ENCODE measurements at regions not wholly inside any gene's neighbourhood (a gene's known extent, or its start where the extent isn't known, plus 50 kb on each side); places are given as distances from the start of the nearest gene placed in this dataset.

DNA sequence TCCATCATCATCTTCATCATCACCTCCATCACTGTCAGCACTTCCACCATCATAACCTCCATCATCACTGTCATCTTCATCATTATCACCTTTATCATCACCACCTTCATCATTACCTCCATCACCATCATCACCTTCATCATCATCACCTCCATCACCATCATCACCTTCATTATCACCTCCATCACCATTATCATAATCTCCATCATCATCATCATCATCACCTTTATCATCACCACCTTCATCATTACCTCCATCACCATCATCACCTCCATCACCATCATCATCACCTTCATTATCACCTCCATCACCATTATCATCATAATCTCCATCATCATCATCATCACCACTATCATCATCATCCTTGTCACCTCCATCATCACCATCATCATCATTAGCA, 309.7 kb downstream of the HAPSTR1 start:
- ChIA-PET POLR2A (no interaction called here), CTCF (no interaction called here)
- H3K4me3 ChIP-seq (ENCODE audit: low read depth, low read length) = no peak overlapping the region
- TF ChIP-seq, protein P1, sequence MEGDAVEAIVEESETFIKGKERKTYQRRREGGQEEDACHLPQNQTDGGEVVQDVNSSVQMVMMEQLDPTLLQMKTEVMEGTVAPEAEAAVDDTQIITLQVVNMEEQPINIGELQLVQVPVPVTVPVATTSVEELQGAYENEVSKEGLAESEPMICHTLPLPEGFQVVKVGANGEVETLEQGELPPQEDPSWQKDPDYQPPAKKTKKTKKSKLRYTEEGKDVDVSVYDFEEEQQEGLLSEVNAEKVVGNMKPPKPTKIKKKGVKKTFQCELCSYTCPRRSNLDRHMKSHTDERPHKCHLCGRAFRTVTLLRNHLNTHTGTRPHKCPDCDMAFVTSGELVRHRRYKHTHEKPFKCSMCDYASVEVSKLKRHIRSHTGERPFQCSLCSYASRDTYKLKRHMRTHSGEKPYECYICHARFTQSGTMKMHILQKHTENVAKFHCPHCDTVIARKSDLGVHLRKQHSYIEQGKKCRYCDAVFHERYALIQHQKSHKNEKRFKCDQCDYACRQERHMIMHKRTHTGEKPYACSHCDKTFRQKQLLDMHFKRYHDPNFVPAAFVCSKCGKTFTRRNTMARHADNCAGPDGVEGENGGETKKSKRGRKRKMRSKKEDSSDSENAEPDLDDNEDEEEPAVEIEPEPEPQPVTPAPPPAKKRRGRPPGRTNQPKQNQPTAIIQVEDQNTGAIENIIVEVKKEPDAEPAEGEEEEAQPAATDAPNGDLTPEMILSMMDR (IDR thresholded peaks at IDR 0.05; ENCODE audit: insufficient read depth, low read depth, low read length) = no peak
- DNase-seq (ENCODE audit: low read depth) = no peak
- H3K27me3 ChIP-seq (ENCODE audit: control insufficient read depth, insufficient read depth, low read length) = no peaks in the 10 kb centered on the region
- no peaks in the 10 kb centered on the region for H3K36me3 ChIP-seq (ENCODE audit: control insufficient read depth, insufficient read depth, low read length)

- no peak for DNase-seq (ENCODE audit: low read depth)
- ChIA-PET POLR2A (no interaction called here), CTCF (no interaction called here)
- TF ChIP-seq, protein P1 (IDR thresholded peaks at IDR 0.05; ENCODE audit: insufficient read depth, low read depth, low read length) = no peak
- H3K36me3 ChIP-seq (ENCODE audit: control insufficient read depth, insufficient read depth, low read length) = no peaks in the 10 kb centered on the region
- no peak overlapping the region for H3K4me3 ChIP-seq (ENCODE audit: low read depth, low read length)
- H3K27me3 ChIP-seq (ENCODE audit: control insufficient read depth, insufficient read depth, low read length) = no peaks in the 10 kb centered on the region
Measured at GRCh38 chr16:9402293-9402860, 310.9 kb downstream of the HAPSTR1 start.

GRCh38 chr16:9404811-9405210, 313.4 kb downstream of the HAPSTR1 start:
- TF ChIP-seq, protein P1 (IDR thresholded peaks at IDR 0.05; ENCODE audit: insufficient read depth, low read depth, low read length) = no peak
- Histone ChIP-seq H3K27me3 (ENCODE audit: control insufficient read depth, insufficient read depth, low read length) (no peaks in the 10 kb centered on the region), H3K36me3 (ENCODE audit: control insufficient read depth, insufficient read depth, low read length) (no peaks in the 10 kb centered on the region), H3K4me3 (ENCODE audit: low read depth, low read length) (no peak overlapping the region)
- POLR2A ChIA-PET = no interaction called here
- CTCF ChIA-PET = no interaction called here
- no peak for DNase-seq (ENCODE audit: low read depth)

- ChIA-PET POLR2A (no interaction called here), CTCF (interaction anchor here (0.6 kb wide), 1 partner anchor 66 kb away, joined by 8 read pairs; no protein-coding TSS in a partner anchor)
- DNase-seq (ENCODE audit: low read depth) = no peak
- TF ChIP-seq, protein P1 (IDR thresholded peaks at IDR 0.05; ENCODE audit: insufficient read depth, low read depth, low read length) = no peak
- Histone ChIP-seq H3K36me3 (ENCODE audit: control insufficient read depth, insufficient read depth, low read length) (no peaks in the 10 kb centered on the region), H3K27me3 (ENCODE audit: control insufficient read depth, insufficient read depth, low read length) (no peaks in the 10 kb centered on the region), H3K4me3 (ENCODE audit: low read depth, low read length) (no peak overlapping the region)
Measured at GRCh38 chr16:9406038-9406712, 314.7 kb downstream of the HAPSTR1 start.

DNA sequence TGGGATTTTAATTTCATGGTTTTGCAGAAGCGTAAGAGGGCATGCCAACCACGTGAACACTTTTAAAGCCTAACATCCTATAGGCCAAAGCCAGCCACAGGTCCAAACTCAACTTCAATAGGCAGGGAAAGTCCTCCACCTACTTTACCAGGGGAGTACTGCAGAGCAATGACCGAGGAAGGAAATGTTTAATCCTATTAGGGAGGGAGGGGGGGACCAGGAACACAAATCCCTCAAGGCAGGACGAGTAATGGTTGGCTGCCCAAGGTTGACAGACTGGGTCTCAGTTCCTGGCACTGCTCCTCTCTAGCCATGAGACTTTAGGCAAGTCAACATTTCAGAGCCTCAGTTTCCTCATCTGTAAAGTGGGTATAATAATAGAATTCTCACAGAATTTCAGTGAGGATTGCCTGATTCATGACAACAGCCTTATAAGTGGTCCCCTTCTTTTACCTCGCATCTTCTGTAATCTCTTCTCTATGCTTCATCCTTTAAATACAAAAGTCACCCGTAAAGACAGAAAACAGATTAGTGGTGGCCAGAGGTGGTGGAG, 315.8 kb downstream of the HAPSTR1 start:
- TF ChIP-seq, protein P1 (IDR thresholded peaks at IDR 0.05; ENCODE audit: insufficient read depth, low read depth, low read length) = no peak
- Histone ChIP-seq H3K4me3 (ENCODE audit: low read depth, low read length) (no peak overlapping the region), H3K27me3 (ENCODE audit: control insufficient read depth, insufficient read depth, low read length) (no peaks in the 10 kb centered on the region), H3K36me3 (ENCODE audit: control insufficient read depth, insufficient read depth, low read length) (no peaks in the 10 kb centered on the region)
- DNase-seq (ENCODE audit: low read depth) = no peak
- POLR2A ChIA-PET = no interaction called here
- CTCF ChIA-PET = no interaction called here

All from BJ (cell line).